Spleen (tissue), 7 donors: ENCODE measurements at regions not wholly inside any gene's neighbourhood (a gene's known extent, or its start where the extent isn't known, plus 50 kb on each side); places are given as distances from the start of the nearest gene placed in this dataset.

ENCODE experiments used
- POLR2AphosphoS5 ChIP-seq, 3 donors: sonication (generic); formaldehyde crosslinking; IDR thresholded peaks; one replicate each; pipeline ENCODE4 v1.5.1; 2017; ENCODE audit warnings: antibody characterized with exemption in 3 of 3
- TF ChIP-seq, protein P1 (sequence below), 11 experiments: fragments of 200-600 bp in 7 of 11; fragments of 450-650 bp in 4 of 11; sonication (generic) in 4 of 11; IDR thresholded peaks in 8 of 11; conservative IDR thresholded peaks in 3 of 11; 1 replicate in 7 of 11; 2 replicates in 4 of 11; pipeline versions ENCODE4 v1.4.0 to v1.8.0; 2016 to 2021; ENCODE audit warnings: antibody characterized with exemption in 11 of 11, inconsistent platforms in 4 of 11, mild to moderate bottlenecking in 1 of 11
- donor health status: DM: no; HTN: no; CAD: no; lungs with moderate emphysema.
- donor health status: DM: no; HTN: no; CAD: no.
- donor health status: DM: no; HTN: no; CAD: no.

DNA sequence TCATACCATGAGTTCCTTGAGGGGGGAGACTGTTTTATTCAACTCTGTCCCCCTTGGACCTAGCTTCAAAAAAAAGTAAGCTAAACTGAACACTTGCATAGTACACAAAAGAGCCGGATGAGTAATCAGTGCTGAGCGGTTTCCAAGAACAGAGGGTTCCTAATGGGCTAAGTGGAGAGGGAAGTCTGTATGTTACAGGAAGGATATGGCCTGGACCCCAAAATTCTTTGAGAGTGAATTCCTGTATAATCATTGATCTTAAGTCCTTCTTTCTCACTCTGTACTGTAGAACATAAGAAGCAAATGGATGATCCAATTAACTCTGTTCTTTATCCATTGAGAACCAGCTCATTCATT lies 324.7 kb upstream of the CNR1 start:
- TF ChIP-seq, protein P1, sequence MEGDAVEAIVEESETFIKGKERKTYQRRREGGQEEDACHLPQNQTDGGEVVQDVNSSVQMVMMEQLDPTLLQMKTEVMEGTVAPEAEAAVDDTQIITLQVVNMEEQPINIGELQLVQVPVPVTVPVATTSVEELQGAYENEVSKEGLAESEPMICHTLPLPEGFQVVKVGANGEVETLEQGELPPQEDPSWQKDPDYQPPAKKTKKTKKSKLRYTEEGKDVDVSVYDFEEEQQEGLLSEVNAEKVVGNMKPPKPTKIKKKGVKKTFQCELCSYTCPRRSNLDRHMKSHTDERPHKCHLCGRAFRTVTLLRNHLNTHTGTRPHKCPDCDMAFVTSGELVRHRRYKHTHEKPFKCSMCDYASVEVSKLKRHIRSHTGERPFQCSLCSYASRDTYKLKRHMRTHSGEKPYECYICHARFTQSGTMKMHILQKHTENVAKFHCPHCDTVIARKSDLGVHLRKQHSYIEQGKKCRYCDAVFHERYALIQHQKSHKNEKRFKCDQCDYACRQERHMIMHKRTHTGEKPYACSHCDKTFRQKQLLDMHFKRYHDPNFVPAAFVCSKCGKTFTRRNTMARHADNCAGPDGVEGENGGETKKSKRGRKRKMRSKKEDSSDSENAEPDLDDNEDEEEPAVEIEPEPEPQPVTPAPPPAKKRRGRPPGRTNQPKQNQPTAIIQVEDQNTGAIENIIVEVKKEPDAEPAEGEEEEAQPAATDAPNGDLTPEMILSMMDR (IDR thresholded peaks at IDR 0.05 in 8 of 11, conservative IDR thresholded peaks at IDR 0.05 in 3 of 11), result no peak
- no peak for TF ChIP-seq POLR2AphosphoS5 (IDR thresholded peaks at IDR 0.05)
